ENCODE measurements at regions not wholly inside any gene's neighbourhood (a gene's known extent, or its start where the extent isn't known, plus 50 kb on each side); places are given as distances from the start of the nearest gene placed in this dataset.

GRCh38 chr13:105940882-105941281 is 594.6 kb downstream of the EFNB2 start:
- no peak for TF ChIP-seq EZH2 (IDR thresholded peaks at IDR 0.05; ENCODE audit: borderline replicate concordance)
- no peak for TF ChIP-seq EZH2phosphoT487 (IDR thresholded peaks at IDR 0.05; ENCODE audit: low read depth, severe bottlenecking, unreplicated experiment)
- no peak for TF ChIP-seq CTCF (IDR thresholded peaks at IDR 0.05; ENCODE audit: poor library complexity)
- Histone ChIP-seq H3K79me2 (no peaks in the 10 kb centered on the region), H3K4me2 (no peak overlapping the region), H2AFZ (no peak overlapping the region), H3K4me1 (ENCODE audit: insufficient read depth) (no peaks in the 10 kb centered on the region), H3K4me3 (no peak overlapping the region), H3K27ac (no peak overlapping the region), H3K27me3 (no peaks in the 10 kb centered on the region), H3K9me2 (replicated peaks; ENCODE audit: insufficient read depth) (no peaks in the 10 kb centered on the region), H3K9me3 (ENCODE audit: low read depth) (no peaks in the 10 kb centered on the region), H4K20me1 (ENCODE audit: insufficient read depth, poor library complexity, severe bottlenecking) (no peaks in the 10 kb centered on the region), H3K36me3 (replicated peaks; ENCODE audit: insufficient read depth, low read depth) (no peaks in the 10 kb centered on the region)
- no peak for DNase-seq (ENCODE audit: low spot score)
- 94% methylated on average over 1 of the region's 1 CpG for WGBS (ENCODE audit: low lambda C conversion rate, missing lambda C conversion rate)

DNA sequence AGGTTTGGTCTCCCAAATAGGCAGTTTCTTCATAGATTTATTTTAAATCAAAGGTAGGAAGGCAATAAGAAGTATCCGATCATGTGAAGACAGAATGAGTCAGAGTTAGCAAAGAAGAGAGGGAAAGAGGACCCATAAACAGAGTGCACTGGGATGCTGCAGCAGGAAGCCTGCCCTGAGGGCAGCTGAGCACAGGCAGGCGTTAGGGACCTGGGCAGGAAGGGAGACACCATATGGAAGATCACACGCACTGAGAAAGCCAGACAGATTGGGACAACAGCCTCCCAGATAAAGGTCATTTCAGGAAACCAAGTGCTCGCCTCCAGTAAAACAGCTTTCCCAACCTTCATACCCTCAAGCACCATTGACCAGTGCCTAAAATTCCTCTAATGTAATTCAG is 598.0 kb downstream of the EFNB2 start:
- no peak for DNase-seq (ENCODE audit: low spot score)
- no peaks in the 10 kb centered on the region for H3K9me2 ChIP-seq (replicated peaks; ENCODE audit: insufficient read depth)
- no peaks in the 10 kb centered on the region for H3K9me3 ChIP-seq (ENCODE audit: low read depth)
- no peak overlapping the region for H2AFZ ChIP-seq
- H3K36me3 ChIP-seq (replicated peaks; ENCODE audit: insufficient read depth, low read depth): no peaks in the 10 kb centered on the region
- TF ChIP-seq CTCF (IDR thresholded peaks at IDR 0.05; ENCODE audit: poor library complexity) (no peak), EZH2 (IDR thresholded peaks at IDR 0.05; ENCODE audit: borderline replicate concordance) (no peak), EZH2phosphoT487 (IDR thresholded peaks at IDR 0.05; ENCODE audit: low read depth, severe bottlenecking, unreplicated experiment) (no peak)
- H3K4me1 ChIP-seq (ENCODE audit: insufficient read depth): no peaks in the 10 kb centered on the region
- no peak overlapping the region for H3K4me3 ChIP-seq
- no peaks in the 10 kb centered on the region for H4K20me1 ChIP-seq (ENCODE audit: insufficient read depth, poor library complexity, severe bottlenecking)
- H3K4me2 ChIP-seq: no peak overlapping the region
- H3K27ac ChIP-seq: no peak overlapping the region
- WGBS (ENCODE audit: low lambda C conversion rate, missing lambda C conversion rate): 62% methylated on average over 4 of the region's 4 CpGs
- H3K79me2 ChIP-seq: no peaks in the 10 kb centered on the region
- no peaks in the 10 kb centered on the region for H3K27me3 ChIP-seq

- Histone ChIP-seq H3K36me3 (replicated peaks; ENCODE audit: insufficient read depth, low read depth) (no peaks in the 10 kb centered on the region), H3K27me3 (no peaks in the 10 kb centered on the region), H3K9me2 (replicated peaks; ENCODE audit: insufficient read depth) (no peaks in the 10 kb centered on the region), H4K20me1 (ENCODE audit: insufficient read depth, poor library complexity, severe bottlenecking) (no peaks in the 10 kb centered on the region), H3K4me1 (ENCODE audit: insufficient read depth) (no peaks in the 10 kb centered on the region), H3K4me3 (no peak overlapping the region), H3K79me2 (no peaks in the 10 kb centered on the region), H3K9me3 (ENCODE audit: low read depth) (no peaks in the 10 kb centered on the region), H3K27ac (no peak overlapping the region), H3K4me2 (no peak overlapping the region), H2AFZ (no peak overlapping the region)
- 76% methylated on average over 5 of the region's 5 CpGs for WGBS (ENCODE audit: low lambda C conversion rate, missing lambda C conversion rate)
- DNase-seq (ENCODE audit: low spot score): no peak
- TF ChIP-seq EZH2 (IDR thresholded peaks at IDR 0.05; ENCODE audit: borderline replicate concordance) (no peak), EZH2phosphoT487 (IDR thresholded peaks at IDR 0.05; ENCODE audit: low read depth, severe bottlenecking, unreplicated experiment) (no peak), CTCF (IDR thresholded peaks at IDR 0.05; ENCODE audit: poor library complexity) (no peak)
These were observed 598.6 kb downstream of the EFNB2 start for GRCh38 chr13:105936816-105937215.

GRCh38 chr13:105929505-105929904 is 606.0 kb downstream of the EFNB2 start:
- Histone ChIP-seq H3K4me3 (no peak overlapping the region), H3K4me1 (ENCODE audit: insufficient read depth) (no peaks in the 10 kb centered on the region), H3K27me3 (no peaks in the 10 kb centered on the region), H3K4me2 (no peak overlapping the region), H4K20me1 (ENCODE audit: insufficient read depth, poor library complexity, severe bottlenecking) (no peaks in the 10 kb centered on the region), H3K79me2 (no peaks in the 10 kb centered on the region), H3K36me3 (replicated peaks; ENCODE audit: insufficient read depth, low read depth) (no peaks in the 10 kb centered on the region), H3K9me3 (ENCODE audit: low read depth) (no peaks in the 10 kb centered on the region), H3K27ac (no peak overlapping the region), H3K9me2 (replicated peaks; ENCODE audit: insufficient read depth) (no peaks in the 10 kb centered on the region), H2AFZ (no peak overlapping the region)
- TF ChIP-seq EZH2phosphoT487 (IDR thresholded peaks at IDR 0.05; ENCODE audit: low read depth, severe bottlenecking, unreplicated experiment) (no peak), EZH2 (IDR thresholded peaks at IDR 0.05; ENCODE audit: borderline replicate concordance) (no peak), CTCF (IDR thresholded peaks at IDR 0.05; ENCODE audit: poor library complexity) (no peak)
- no peak for DNase-seq (ENCODE audit: low spot score)
- WGBS (ENCODE audit: low lambda C conversion rate, missing lambda C conversion rate): 92% methylated on average over 4 of the region's 4 CpGs

All from hepatocyte (in vitro differentiated cells).